ENCODE measurements at regions not wholly inside any gene's neighbourhood (a gene's known extent, or its start where the extent isn't known, plus 50 kb on each side); places are given as distances from the start of the nearest gene placed in this dataset.

DNA sequence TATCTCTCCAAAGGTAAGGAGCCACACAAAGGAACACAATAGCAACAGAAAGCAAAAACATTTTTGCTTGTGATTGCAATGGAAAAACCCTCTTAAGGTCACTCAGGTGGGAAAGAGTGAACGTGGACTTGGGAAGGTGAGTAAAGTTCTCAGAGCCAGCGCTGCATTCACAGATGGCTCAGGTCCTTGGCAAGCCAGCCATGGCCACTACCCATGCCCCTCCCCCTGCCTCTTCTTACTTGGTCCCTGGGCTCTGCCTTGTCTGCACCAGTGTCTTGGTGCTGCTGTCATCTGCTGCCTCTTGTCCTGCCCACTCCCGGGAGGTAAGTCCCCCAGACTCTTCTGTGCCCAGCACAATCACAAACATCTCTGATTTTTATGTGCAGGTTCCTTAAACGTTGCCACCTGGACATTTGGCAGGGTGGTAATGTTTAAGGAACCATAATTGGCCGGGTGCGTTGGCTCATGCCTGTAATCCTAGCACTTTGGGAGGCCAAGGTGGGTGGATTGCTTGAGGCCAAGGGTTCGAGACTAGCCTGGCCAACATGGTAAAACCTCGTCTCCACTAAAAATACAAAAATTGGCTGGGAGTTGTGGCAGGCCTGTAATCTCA lies 74.6 kb downstream of the FEM1C start:
- POLR2A ChIA-PET: no interaction called here

DNA sequence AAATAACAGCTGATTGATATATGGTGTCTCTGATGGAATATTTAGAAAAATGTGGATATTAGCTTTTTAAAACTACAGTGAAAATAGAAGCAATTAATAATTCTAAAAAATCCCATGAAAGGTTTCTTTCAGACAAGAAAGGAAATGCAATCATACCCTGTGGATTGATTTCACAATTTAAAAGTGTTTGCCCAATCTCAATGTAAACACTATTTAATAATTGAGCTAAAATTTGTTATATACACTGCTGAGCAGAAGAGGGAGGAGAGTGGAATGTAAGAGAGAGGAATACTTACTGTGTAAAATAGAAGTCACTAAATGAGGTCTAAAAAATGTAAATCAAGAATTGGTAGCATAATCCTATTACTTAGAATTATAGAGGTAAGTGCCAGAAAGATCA lies 76.9 kb downstream of the FEM1C start:
- POLR2A ChIA-PET: no interaction called here
- no peak for DNase-seq

More for the DNA sequence above, 74.6 kb downstream of the FEM1C start:
- ATAC-seq (no peak), DNase-seq (no peak)
- Mint-ChIP-seq H3K4me1 (no peaks in the 10 kb centered on the region), H3K27ac (no peak overlapping the region), H3K27me3 (peaks cover 0 to 8% (median 3%) of the 10 kb centered on the region in 5 donors), H3K9me3 (no peaks in the 10 kb centered on the region), H3K4me3 (no peak overlapping the region), H3K36me3 (no peaks in the 10 kb centered on the region)

DNA sequence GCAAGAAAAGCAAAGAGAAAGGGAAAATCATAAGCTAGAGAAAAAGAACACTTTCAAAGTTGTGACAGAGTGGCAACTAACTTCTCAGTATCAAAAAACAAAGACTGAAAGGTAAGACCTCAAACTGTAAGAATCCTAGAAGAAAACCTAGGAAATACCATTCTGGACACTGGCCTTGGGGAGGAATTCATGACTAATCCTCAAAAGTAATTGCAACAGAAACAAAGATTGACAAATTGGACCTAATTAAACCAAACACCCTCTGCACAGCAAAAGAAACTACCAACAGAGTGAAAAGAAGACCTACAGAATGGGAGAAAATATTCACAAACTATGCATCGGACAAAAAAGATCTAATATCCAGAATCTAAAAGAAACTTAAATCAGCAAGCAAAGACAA lies 79.1 kb downstream of the FEM1C start:
- Mint-ChIP-seq H3K36me3 (no peaks in the 10 kb centered on the region), H3K4me3 (no peak overlapping the region), H3K9me3 (no peaks in the 10 kb centered on the region), H3K27me3 (peaks cover 8 to 18% (median 13%) of the 10 kb centered on the region in 5 donors), H3K27ac (no peak overlapping the region), H3K4me1 (no peaks in the 10 kb centered on the region)
- DNase-seq: no peak
- ATAC-seq: no peak
- POLR2A ChIA-PET: no interaction called here

More for the DNA sequence above, 76.9 kb downstream of the FEM1C start:
- Mint-ChIP-seq H3K4me3 (no peak overlapping the region), H3K36me3 (no peaks in the 10 kb centered on the region), H3K27me3 (peaks cover 2 to 10% (median 3%) of the 10 kb centered on the region in 5 donors), H3K9me3 (no peaks in the 10 kb centered on the region), H3K4me1 (no peaks in the 10 kb centered on the region), H3K27ac (no peak overlapping the region)
- ATAC-seq: no peak

DNA sequence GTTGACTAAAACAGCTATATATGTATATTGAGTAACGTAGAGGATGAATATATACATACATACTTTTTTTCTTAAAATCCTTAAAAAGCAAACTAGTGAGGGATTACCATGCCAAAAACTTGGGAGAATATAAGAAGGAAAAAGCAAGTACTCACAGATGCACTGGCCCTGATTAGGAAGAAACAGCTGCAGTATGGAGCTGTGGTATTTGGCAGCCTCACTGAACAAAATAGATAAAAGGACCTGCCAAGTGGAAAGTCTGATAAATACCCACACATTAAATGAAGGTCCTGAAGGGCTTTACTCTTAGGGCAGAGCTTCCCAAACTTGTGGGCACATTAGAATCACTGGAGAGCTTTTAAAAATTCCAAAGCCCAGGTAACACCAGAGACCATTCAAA lies 80.6 kb downstream of the FEM1C start:
- peak overlapping the region in 1 of 10 donors; percentile 14 for H3K27ac Mint-ChIP-seq
- H3K36me3 Mint-ChIP-seq: no peaks in the 10 kb centered on the region
- no peak overlapping the region for H3K4me3 Mint-ChIP-seq
- DNase-seq (no peak), ATAC-seq (no peak)
- POLR2A ChIA-PET: no interaction called here
- H3K4me1 Mint-ChIP-seq: no peaks in the 10 kb centered on the region
- peaks cover 8 to 18% (median 13%) of the 10 kb centered on the region in 5 donors for H3K27me3 Mint-ChIP-seq
- no peaks in the 10 kb centered on the region for H3K9me3 Mint-ChIP-seq

DNA sequence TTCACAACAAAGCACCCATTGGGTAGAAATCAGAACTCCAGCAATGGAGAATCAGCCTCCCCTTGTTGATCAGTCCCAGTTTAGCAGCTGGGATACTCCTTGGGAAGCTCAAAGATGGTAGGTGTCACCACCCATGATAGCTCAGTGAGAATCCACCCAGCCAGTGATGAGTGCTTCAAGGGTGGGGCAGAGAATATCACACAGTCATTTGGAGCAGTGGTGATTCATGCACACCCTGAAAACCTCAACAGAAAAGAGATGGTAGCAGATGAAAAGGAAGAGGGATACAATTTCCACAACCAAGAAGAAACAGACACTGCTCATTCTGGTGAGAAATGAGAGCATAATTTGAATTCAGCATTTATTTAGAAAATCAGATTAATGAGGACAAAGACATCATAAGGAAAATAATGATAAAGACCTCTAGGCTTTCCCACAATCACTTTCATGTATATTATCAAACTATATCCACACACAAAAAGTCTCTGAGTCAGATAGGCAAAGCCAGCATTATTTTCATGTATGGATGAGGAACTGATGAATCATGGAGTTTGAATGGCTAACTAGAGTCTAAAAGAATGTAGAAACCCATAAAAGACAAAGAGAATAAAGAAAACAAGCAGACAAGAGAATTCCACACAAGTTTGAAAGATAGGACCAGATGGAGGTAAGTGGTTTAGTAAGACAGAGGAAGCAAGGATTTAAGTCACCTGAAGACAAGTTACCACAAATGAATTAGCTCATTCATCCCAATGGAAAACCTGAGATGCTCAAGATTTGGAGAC lies 82.9 kb downstream of the FEM1C start:
- DNase-seq: no peak
- H3K4me3 Mint-ChIP-seq: no peak overlapping the region
- H3K27ac Mint-ChIP-seq: no peak overlapping the region
- H3K27me3 Mint-ChIP-seq: peaks cover 8 to 22% (median 14%) of the 10 kb centered on the region in 5 donors
- no peaks in the 10 kb centered on the region for H3K9me3 Mint-ChIP-seq
- no peaks in the 10 kb centered on the region for H3K4me1 Mint-ChIP-seq
- POLR2A ChIA-PET: no interaction called here
- no peaks in the 10 kb centered on the region for H3K36me3 Mint-ChIP-seq
- ATAC-seq: no peak

DNA sequence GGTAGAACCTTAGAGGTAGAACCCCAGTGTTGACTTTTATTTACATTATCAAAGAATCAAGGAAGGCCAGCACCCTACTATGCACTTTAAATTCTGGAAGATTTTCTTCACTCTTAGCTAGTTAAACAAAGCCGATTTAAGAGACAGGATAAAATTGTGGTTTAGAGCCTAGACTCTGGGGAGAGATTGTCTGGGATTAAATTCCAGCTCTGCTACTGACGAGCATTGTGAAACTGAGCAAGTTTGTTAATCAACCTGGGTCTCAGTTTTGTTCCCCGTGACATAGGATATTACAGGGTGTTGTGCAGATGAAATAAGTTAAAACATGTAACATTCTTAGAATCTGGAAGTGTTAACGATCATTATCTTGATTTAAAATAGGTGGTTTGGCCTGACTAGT lies 83.5 kb downstream of the FEM1C start:
- H3K4me3 Mint-ChIP-seq: no peak overlapping the region
- H3K27me3 Mint-ChIP-seq: peaks cover 10 to 24% (median 16%) of the 10 kb centered on the region in 5 donors
- ATAC-seq (no peak), DNase-seq (no peak)
- H3K9me3 Mint-ChIP-seq: no peaks in the 10 kb centered on the region
- POLR2A ChIA-PET: no interaction called here
- H3K36me3 Mint-ChIP-seq: no peaks in the 10 kb centered on the region
- no peak overlapping the region for H3K27ac Mint-ChIP-seq
- H3K4me1 Mint-ChIP-seq: no peaks in the 10 kb centered on the region

DNA sequence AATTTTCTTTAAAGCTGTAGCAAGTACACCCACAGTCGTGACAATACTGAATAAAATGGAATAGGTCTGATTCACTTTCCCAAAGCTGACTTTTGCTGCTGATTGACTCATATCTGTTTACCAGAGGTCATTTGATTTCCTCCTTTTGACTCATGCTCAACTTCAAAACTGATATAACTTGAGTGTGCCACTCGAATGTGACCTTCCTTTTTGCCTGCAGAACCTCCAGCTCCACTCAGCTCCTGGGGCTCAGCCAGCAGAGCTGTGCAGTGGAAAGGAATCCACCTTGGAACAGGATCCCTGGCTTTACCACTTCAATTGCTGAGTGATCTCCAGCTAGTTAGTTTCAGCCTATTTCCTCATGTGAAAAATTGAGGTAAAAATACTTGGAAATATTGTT lies 84.1 kb downstream of the FEM1C start:
- Mint-ChIP-seq H3K27me3 (peaks cover 10 to 29% (median 19%) of the 10 kb centered on the region in 5 donors), H3K4me1 (no peaks in the 10 kb centered on the region), H3K9me3 (no peaks in the 10 kb centered on the region), H3K27ac (no peak overlapping the region), H3K36me3 (no peaks in the 10 kb centered on the region), H3K4me3 (no peak overlapping the region)
- ATAC-seq (no peak), DNase-seq (no peak)
- POLR2A ChIA-PET: no interaction called here

DNA sequence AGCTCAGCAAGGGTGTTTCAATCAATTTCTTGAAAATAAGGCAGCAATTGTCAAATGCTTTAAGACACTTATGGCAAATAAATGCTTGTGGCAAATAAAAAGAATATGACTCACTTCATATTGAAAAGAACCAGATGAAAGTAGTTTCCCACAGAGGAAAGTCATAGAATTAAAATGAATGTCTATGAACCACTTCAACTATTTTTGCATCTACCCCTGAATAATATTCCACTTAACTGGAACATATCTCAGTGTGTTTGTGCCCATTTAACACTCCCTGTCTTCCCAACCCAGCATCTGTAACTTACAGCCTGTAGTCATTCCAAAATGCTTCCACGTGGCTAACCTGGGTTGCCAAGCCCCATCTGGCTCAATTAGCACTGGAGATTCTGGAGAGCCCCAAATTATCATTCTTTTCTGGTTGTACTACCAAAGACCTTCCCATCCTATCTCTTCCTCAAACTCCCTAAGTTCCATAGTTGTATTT lies 84.7 kb downstream of the FEM1C start:
- Mint-ChIP-seq H3K27ac (no peak overlapping the region), H3K4me1 (no peaks in the 10 kb centered on the region), H3K27me3 (peaks cover 10 to 29% (median 19%) of the 10 kb centered on the region in 5 donors), H3K4me3 (no peak overlapping the region), H3K9me3 (no peaks in the 10 kb centered on the region), H3K36me3 (no peaks in the 10 kb centered on the region)
- ATAC-seq: no peak
- DNase-seq: no peak
- POLR2A ChIA-PET: no interaction called here

DNA sequence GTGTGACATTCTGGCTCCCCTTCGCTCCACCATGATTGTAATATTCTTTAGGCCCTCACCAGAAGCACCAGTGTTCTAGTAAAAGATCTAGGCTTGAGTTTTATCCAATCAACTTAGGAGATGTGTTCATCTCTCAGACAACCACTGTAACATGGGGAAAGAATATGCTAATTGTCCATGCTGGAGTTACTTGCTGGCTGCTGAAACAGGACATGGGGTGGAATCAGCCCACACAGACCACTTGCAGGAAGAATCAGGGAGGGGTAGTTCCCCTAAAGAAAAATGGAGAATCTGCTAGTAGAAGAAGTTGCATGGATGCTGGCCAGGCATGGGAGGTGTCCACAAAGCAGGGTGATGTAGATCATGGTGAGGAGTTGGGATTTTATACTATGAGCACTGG lies 86.2 kb downstream of the FEM1C start:
- ATAC-seq (no peak), DNase-seq (no peak)
- Mint-ChIP-seq H3K36me3 (no peaks in the 10 kb centered on the region), H3K27ac (no peak overlapping the region), H3K4me3 (no peak overlapping the region), H3K27me3 (peaks cover 11 to 29% (median 19%) of the 10 kb centered on the region in 5 donors), H3K9me3 (no peaks in the 10 kb centered on the region), H3K4me1 (no peaks in the 10 kb centered on the region)
- POLR2A ChIA-PET: no interaction called here

DNA sequence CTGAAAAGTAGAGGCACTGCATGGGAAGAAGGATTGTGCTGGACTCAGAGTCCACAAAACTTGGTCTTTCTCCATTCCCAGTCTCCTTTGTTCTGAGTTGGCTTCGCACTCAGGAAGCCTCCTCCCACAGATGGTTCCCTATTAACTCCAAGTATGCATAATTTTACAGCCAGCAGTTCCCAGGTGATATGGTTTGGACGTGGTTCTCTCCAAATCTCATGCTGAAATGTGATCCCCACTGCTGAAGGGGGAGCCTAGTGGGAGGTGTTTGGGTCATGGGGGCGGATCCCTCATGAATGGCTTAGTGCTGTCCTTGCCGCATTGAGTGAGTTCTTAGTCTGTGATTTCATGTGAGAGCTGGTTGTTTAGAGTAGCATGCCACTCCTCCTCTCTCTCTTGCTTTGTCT lies 86.6 kb downstream of the FEM1C start:
- DNase-seq (no peak), ATAC-seq (no peak)
- Mint-ChIP-seq H3K4me3 (no peak overlapping the region), H3K27me3 (peaks cover 11 to 29% (median 19%) of the 10 kb centered on the region in 5 donors), H3K27ac (no peak overlapping the region), H3K36me3 (no peaks in the 10 kb centered on the region), H3K9me3 (no peaks in the 10 kb centered on the region), H3K4me1 (no peaks in the 10 kb centered on the region)
- POLR2A ChIA-PET: no interaction called here

DNA sequence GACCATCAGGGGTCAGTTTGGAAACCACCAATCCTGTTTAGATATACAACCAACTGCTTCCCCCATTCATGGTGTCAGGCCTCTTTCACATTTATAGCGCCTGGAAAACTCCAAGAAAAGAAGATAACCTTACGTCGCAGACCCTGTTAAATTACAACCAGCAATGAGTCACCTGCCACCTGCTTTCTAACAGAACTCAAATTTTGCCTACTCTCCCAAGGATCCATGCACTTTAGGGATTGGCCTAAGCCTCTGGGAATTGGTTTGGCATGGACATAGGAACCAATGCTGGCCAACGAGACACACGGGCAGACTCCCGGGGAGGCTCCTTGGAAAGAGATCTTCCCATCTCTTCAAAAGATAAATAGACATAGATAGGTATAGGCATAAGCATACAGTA lies 87.0 kb downstream of the FEM1C start:
- H3K36me3 Mint-ChIP-seq: no peaks in the 10 kb centered on the region
- no peak overlapping the region for H3K27ac Mint-ChIP-seq
- H3K9me3 Mint-ChIP-seq: no peaks in the 10 kb centered on the region
- no peak for DNase-seq
- POLR2A ChIA-PET: no interaction called here
- H3K27me3 Mint-ChIP-seq: peaks cover 7 to 27% (median 19%) of the 10 kb centered on the region in 5 donors
- no peak overlapping the region for H3K4me3 Mint-ChIP-seq
- no peaks in the 10 kb centered on the region for H3K4me1 Mint-ChIP-seq
- no peak for ATAC-seq

DNA sequence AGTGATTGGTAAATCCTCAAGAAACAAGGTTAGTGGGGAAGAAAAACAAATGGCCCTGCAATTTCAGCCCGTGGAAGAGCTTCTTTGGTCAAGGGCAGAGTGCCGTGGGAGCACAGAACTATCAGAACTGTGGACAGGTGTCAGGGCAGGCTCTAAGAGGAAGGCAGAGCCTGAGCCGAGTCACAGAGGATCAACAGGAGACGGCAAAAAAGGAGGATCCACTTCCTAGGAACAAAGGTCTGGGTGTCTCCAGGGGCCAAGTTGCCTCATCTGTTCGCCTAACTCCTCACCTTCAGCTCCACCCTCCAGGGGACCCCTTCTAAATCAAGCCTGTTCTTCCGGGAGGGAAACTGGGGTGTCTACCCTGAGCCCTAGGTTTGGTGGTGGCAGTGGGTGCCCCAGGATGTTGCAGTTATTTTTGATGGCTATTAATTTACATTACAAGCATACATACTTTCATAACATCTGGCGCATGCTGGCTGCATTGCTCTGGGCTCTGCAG lies 88.0 kb downstream of the FEM1C start:
- ATAC-seq (no peak), DNase-seq (no peak)
- Mint-ChIP-seq H3K36me3 (no peaks in the 10 kb centered on the region), H3K4me1 (no peaks in the 10 kb centered on the region), H3K27me3 (peaks cover 4 to 17% (median 12%) of the 10 kb centered on the region in 5 donors), H3K9me3 (no peaks in the 10 kb centered on the region), H3K27ac (no peak overlapping the region), H3K4me3 (no peak overlapping the region)
- POLR2A ChIA-PET: no interaction called here

DNA sequence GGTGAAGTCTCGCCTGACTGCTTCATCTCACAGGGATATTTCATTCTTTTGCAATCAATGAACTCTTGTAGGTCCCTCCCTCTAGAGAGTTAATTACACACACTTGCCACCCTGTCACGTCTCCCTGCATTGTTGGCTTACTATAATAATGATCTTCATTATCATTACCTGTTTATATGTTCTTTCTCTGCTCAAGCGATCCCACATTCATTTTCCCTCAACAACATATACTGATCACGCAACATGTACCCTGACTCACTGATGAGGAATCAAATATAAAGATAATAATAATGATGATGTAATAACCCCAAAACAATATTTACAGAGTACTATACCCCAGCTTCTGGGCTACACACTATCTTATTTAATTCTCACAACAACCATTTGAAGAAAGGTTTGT lies 88.5 kb downstream of the FEM1C start:
- H3K4me1 Mint-ChIP-seq: no peaks in the 10 kb centered on the region
- no peak overlapping the region for H3K4me3 Mint-ChIP-seq
- H3K36me3 Mint-ChIP-seq: no peaks in the 10 kb centered on the region
- no peak overlapping the region for H3K27ac Mint-ChIP-seq
- ATAC-seq (no peak), DNase-seq (no peak)
- POLR2A ChIA-PET: no interaction called here
- H3K9me3 Mint-ChIP-seq: no peaks in the 10 kb centered on the region
- H3K27me3 Mint-ChIP-seq: peaks cover 3 to 12% (median 9%) of the 10 kb centered on the region in 5 donors
